ENCODE measurements at regions not wholly inside any gene's neighbourhood (a gene's known extent, or its start where the extent isn't known, plus 50 kb on each side); places are given as distances from the start of the nearest gene placed in this dataset.

DNA sequence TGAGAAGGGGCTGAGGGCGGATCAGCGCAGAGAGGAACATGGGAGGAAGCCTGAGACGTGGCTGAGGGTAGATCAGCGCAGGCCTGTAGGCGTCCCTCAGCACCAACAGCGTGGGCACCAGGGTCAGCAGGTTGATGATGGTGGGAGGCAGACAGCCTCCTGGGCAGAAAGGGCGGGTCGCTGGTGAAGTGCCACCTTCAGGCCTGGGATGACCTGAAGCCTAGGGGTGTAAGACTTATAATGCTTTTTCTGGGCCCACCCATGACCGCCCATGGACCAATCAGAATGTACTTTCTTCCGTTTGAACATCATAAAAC lies 462.1 kb downstream of the TBC1D32 start:
- DNase-seq (ENCODE audit: low read depth in 1 of 2, low spot score in 2 of 2) (no peak), FAIRE-seq (no peak)
- ChIA-PET CTCF (ENCODE audit: partially characterized antibody) (no interaction called here), POLR2A (ENCODE audit: partially characterized antibody) (no interaction called here)
- no peaks in the 10 kb centered on the region for H3K9me3 ChIP-seq (ENCODE audit: insufficient read depth in 2 of 2, low read depth in 1 of 2, low read length in 1 of 2)
- no peaks in the 10 kb centered on the region for H3K79me2 ChIP-seq (ENCODE audit: control insufficient read depth in 1 of 2, insufficient read depth in 2 of 2, low read length in 2 of 2)
- H4K91ac ChIP-seq (replicated peaks; ENCODE audit: insufficient read length, low read length) = no peak overlapping the region
- H3K14ac ChIP-seq (ENCODE audit: insufficient read length) = no peak overlapping the region
- no peak overlapping the region for H3K56ac ChIP-seq (replicated peaks; ENCODE audit: insufficient read length, low read depth, low read length)
- H2AK5ac ChIP-seq (ENCODE audit: low read depth, low read length) = no peak overlapping the region
- H2BK20ac ChIP-seq (ENCODE audit: low read length) = no peak overlapping the region
- TF ChIP-seq CHD2 (IDR thresholded peaks at IDR 0.05; ENCODE audit: low read length) (no peak), SP1 (IDR thresholded peaks at IDR 0.05; ENCODE audit: low read depth, low read length) (no peak), TAF1 (IDR thresholded peaks at IDR 0.05; ENCODE audit: low read depth, low read length) (no peak), CHD1 (IDR thresholded peaks at IDR 0.05; ENCODE audit: low read depth, low read length) (no peak)
- no peak overlapping the region for H3K27ac ChIP-seq (ENCODE audit: low read depth, low read length)
- no peak overlapping the region for H3K23ac ChIP-seq (ENCODE audit: insufficient read length)
- no peak overlapping the region for H4K5ac ChIP-seq (ENCODE audit: insufficient read length, low read depth, low read length)
- H3K9ac ChIP-seq (replicated peaks in 1 of 4; ENCODE audit: extremely low read depth in 1 of 4, low read depth in 3 of 4, low read length in 3 of 4) = no peak overlapping the region
- H3K27me3 ChIP-seq (replicated peaks in 1 of 4; ENCODE audit: control insufficient read depth in 3 of 4, extremely low read depth in 1 of 4, insufficient read depth in 3 of 4, low read length in 3 of 4) = no peaks in the 10 kb centered on the region; a peak in 1 of 7 replicates
- WGBS, 2 experiments (ENCODE audit: extremely low coverage in 1 of 2, insufficient coverage in 1 of 2, insufficient read length in 1 of 2, insufficient replicate concordance in 2 of 2, low coverage in 1 of 2, low lambda C conversion rate in 2 of 2, missing lambda C conversion rate in 1 of 2) = 92% methylated on average over 10 of the region's 10 CpGs; no CpG with 5 or more reads in 1 of the 2 experiments
- no peaks in the 10 kb centered on the region for H4K20me1 ChIP-seq (replicated peaks in 1 of 2; ENCODE audit: control insufficient read depth in 1 of 2, insufficient read depth in 2 of 2, low read length in 2 of 2)
- no peak overlapping the region for H4K8ac ChIP-seq (ENCODE audit: extremely low read depth, insufficient read depth, low read length)
- H2BK5ac ChIP-seq (ENCODE audit: low read depth, low read length) = no peak overlapping the region
- H3K4me2 ChIP-seq (ENCODE audit: insufficient read depth in 1 of 2, low read depth in 2 of 2, low read length in 2 of 2) = no peak overlapping the region
- no peaks in the 10 kb centered on the region for H3K23me2 ChIP-seq (ENCODE audit: low read depth, low read length)
- no peak overlapping the region for H3K18ac ChIP-seq (ENCODE audit: extremely low read depth, low read length)
- no peak overlapping the region for H3K4me3 ChIP-seq (ENCODE audit: extremely low read depth in 1 of 4, insufficient read depth in 2 of 4, low read depth in 3 of 4, low read length in 4 of 4)
- no peak overlapping the region for H3K4ac ChIP-seq (replicated peaks; ENCODE audit: insufficient read length, low read depth, low read length)
- no peak overlapping the region; the same call in 1 of the 2 replicates for H2AFZ ChIP-seq (ENCODE audit: low read length)
- no peaks in the 10 kb centered on the region for H3K36me3 ChIP-seq (ENCODE audit: control insufficient read depth in 2 of 4, insufficient read depth in 4 of 4, low read length in 3 of 4)
- H3K4me1 ChIP-seq (replicated peaks in 1 of 4; ENCODE audit: control insufficient read depth in 3 of 4, insufficient read depth in 4 of 4, low read length in 3 of 4) = peaks cover 0 to 4% (median 1%) of the 10 kb centered on the region in 4 experiments; a peak in 4 of 7 replicates
- no peaks in the 10 kb centered on the region for H3K79me1 ChIP-seq (ENCODE audit: low read depth, low read length)
- H2BK120ac ChIP-seq (replicated peaks; ENCODE audit: low read depth, low read length) = no peak overlapping the region
- H2BK12ac ChIP-seq (ENCODE audit: low read depth, low read length) = no peak overlapping the region
- H2BK15ac ChIP-seq (ENCODE audit: low read length) = no peak overlapping the region
